ENCODE measurements at regions not wholly inside any gene's neighbourhood (a gene's known extent, or its start where the extent isn't known, plus 50 kb on each side); places are given as distances from the start of the nearest gene placed in this dataset.

DNA sequence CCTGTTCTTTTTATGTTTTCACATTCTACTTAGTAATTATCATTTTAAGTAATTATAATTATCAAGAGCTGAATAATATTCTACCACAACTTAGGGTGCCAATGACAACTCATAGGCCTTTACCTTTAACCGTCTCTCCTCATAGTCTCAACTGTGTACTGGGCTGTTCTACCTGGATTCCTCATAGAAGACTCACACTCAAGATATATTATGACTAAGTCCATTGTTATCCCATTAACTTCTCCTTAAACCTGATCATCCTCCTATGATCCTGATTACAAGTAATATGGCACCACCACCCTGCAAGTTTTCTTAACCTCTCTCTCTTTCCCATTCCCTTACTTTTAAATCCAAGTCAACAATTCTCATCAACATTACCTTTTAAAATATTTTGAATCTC is 285.9 kb upstream of the VEPH1 start:
- Mint-ChIP-seq H3K9me3 (no peaks in the 10 kb centered on the region), H3K27me3 (ENCODE audit: insufficient read depth, low read depth) (peaks cover 5% of the 10 kb centered on the region), H3K4me1 (peaks cover 6% of the 10 kb centered on the region), H3K36me3 (no peaks in the 10 kb centered on the region), H3K4me3 (no peak overlapping the region), H3K27ac (no peak overlapping the region)
- no peaks in the 10 kb centered on the region for H3F3A ChIP-seq (ENCODE audit: low read depth)
- H3K36me3 ChIP-seq = no peaks in the 10 kb centered on the region
- no peak overlapping the region for H3K4me3 ChIP-seq
- no peak overlapping the region for H3K4me2 ChIP-seq
- H3K4me1 ChIP-seq = no peaks in the 10 kb centered on the region
- H3K9me3 ChIP-seq (ENCODE audit: low read depth) = no peaks in the 10 kb centered on the region
- H3K79me2 ChIP-seq (ENCODE audit: low read depth) = no peaks in the 10 kb centered on the region
- H3K27me3 ChIP-seq = no peaks in the 10 kb centered on the region
- no peak overlapping the region for H2AFZ ChIP-seq (replicated peaks)
- H4K20me1 ChIP-seq (ENCODE audit: low read depth) = no peaks in the 10 kb centered on the region
- no peak overlapping the region for H3K9ac ChIP-seq
- no peak for TF ChIP-seq EZH2 (IDR thresholded peaks at IDR 0.05)
- H3K27ac ChIP-seq = no peak overlapping the region
- no peak for DNase-seq (ENCODE audit: low spot score)

DNA sequence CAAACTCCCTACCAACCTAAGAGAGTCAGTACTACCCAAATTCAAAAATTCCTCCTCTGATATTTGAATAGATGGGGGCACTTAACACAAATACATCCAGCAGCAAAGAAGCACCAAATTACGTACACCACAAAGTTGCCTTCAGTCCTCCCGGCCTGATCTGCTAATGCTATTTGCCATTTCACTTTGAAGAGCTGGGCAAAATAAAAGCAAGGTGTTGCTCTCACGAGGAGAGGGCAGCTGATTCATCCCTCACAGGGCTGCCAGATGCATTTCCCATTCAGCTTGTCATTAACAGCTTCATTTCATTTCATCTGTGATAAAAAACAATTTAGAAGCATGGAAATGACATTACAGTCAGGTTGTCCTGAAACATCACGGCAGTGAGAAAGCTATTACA is 283.4 kb upstream of the VEPH1 start:
- H4K20me1 ChIP-seq (ENCODE audit: low read depth) = no peaks in the 10 kb centered on the region
- H3K79me2 ChIP-seq (ENCODE audit: low read depth) = no peaks in the 10 kb centered on the region
- TF ChIP-seq EZH2 (IDR thresholded peaks at IDR 0.05) = no peak
- no peak for TF ChIP-seq EZH2phosphoT487 (IDR thresholded peaks at IDR 0.05)
- TF ChIP-seq, protein P1, sequence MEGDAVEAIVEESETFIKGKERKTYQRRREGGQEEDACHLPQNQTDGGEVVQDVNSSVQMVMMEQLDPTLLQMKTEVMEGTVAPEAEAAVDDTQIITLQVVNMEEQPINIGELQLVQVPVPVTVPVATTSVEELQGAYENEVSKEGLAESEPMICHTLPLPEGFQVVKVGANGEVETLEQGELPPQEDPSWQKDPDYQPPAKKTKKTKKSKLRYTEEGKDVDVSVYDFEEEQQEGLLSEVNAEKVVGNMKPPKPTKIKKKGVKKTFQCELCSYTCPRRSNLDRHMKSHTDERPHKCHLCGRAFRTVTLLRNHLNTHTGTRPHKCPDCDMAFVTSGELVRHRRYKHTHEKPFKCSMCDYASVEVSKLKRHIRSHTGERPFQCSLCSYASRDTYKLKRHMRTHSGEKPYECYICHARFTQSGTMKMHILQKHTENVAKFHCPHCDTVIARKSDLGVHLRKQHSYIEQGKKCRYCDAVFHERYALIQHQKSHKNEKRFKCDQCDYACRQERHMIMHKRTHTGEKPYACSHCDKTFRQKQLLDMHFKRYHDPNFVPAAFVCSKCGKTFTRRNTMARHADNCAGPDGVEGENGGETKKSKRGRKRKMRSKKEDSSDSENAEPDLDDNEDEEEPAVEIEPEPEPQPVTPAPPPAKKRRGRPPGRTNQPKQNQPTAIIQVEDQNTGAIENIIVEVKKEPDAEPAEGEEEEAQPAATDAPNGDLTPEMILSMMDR (IDR thresholded peaks at IDR 0.05) = no peak
- H3K27ac ChIP-seq = no peak overlapping the region
- H3K4me3 ChIP-seq = no peak overlapping the region
- no peak overlapping the region for H3K4me2 ChIP-seq
- no peak overlapping the region for H3K9ac ChIP-seq
- Mint-ChIP-seq H3K4me1 (peaks cover 6% of the 10 kb centered on the region), H3K4me3 (no peak overlapping the region), H3K36me3 (no peaks in the 10 kb centered on the region), H3K27me3 (ENCODE audit: insufficient read depth, low read depth) (peaks cover 5% of the 10 kb centered on the region), H3K27ac (no peak overlapping the region), H3K9me3 (peaks cover 2% of the 10 kb centered on the region)
- no peaks in the 10 kb centered on the region for H3F3A ChIP-seq (ENCODE audit: low read depth)
- H2AFZ ChIP-seq (replicated peaks) = no peak overlapping the region
- no peaks in the 10 kb centered on the region for H3K9me3 ChIP-seq (ENCODE audit: low read depth)
- no peaks in the 10 kb centered on the region for H3K36me3 ChIP-seq
- no peaks in the 10 kb centered on the region for H3K4me1 ChIP-seq
- no peak for DNase-seq (ENCODE audit: low spot score)
- no peaks in the 10 kb centered on the region for H3K27me3 ChIP-seq

DNA sequence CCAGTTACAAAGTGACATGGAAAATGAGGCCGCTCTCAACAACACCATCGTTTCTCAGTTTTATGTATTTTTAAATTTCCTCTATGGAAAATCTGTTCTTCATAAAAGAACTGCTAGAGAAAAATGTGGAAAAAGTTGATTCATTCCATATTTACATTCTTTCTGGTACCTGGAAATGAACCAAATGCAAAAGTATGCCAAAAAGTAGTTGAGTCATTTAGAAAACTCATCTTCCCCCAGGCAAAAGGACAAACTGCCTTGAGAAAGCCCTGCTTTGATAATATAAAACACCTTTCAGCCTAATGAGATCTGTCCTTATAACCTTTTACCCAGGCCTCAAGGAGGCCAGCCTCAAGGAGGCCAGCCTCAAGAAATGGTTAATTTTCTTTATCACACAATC is 283.0 kb upstream of the VEPH1 start:
- Mint-ChIP-seq H3K4me3 (no peak overlapping the region), H3K36me3 (no peaks in the 10 kb centered on the region), H3K9me3 (peaks cover 2% of the 10 kb centered on the region), H3K4me1 (peaks cover 6% of the 10 kb centered on the region), H3K27me3 (ENCODE audit: insufficient read depth, low read depth) (peaks cover 5% of the 10 kb centered on the region), H3K27ac (no peak overlapping the region)
- Histone ChIP-seq H3F3A (ENCODE audit: low read depth) (no peaks in the 10 kb centered on the region), H3K4me1 (no peaks in the 10 kb centered on the region), H3K9me3 (ENCODE audit: low read depth) (no peaks in the 10 kb centered on the region), H3K27me3 (no peaks in the 10 kb centered on the region), H2AFZ (replicated peaks) (no peak overlapping the region), H3K4me3 (no peak overlapping the region), H3K4me2 (no peak overlapping the region), H3K36me3 (no peaks in the 10 kb centered on the region), H4K20me1 (ENCODE audit: low read depth) (no peaks in the 10 kb centered on the region), H3K79me2 (ENCODE audit: low read depth) (no peaks in the 10 kb centered on the region), H3K27ac (no peak overlapping the region), H3K9ac (no peak overlapping the region)
- DNase-seq (ENCODE audit: low spot score) = no peak
- TF ChIP-seq EZH2 (IDR thresholded peaks at IDR 0.05) (no peak), EZH2phosphoT487 (IDR thresholded peaks at IDR 0.05) (no peak)
- TF ChIP-seq, protein P1 (IDR thresholded peaks at IDR 0.05) = no peak

DNA sequence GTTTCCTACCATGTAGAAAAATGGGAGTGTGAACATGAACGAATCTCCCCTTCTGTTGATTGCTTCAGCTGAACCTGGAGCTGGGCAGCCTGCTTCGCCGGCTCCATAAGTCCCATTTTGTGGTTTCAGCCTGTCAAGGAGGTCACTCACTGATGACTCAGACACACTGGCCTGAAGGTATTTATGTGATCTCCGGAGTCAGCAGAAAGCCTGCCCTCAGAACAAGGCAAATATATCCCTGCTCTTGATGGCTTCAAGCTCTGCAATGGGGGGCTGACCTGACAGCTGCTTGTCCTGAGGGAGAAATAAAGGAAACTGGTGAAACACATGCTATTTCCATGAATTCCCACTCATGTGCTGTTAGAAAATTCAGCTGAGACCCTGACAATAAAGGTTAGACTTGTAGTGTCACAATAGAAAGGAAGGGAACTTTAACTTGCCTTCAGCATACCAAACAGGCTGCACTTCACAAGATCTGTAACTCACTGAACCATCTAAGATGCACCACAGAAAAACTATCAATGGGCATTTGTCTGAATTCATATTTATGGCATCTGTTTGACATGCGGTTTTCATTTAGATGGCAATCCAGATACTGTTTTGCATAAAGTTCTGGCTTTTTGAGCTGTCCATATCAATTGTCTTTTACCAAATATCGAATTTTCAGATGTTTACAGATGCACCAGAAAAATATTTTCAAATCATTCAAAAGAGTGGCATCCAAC is 282.0 kb upstream of the VEPH1 start:
- no peak overlapping the region for H3K27ac ChIP-seq
- DNase-seq (ENCODE audit: low spot score) = no peak
- H2AFZ ChIP-seq (replicated peaks) = no peak overlapping the region

More for the DNA sequence above, 282.0 kb upstream of the VEPH1 start:
- H3K79me2 ChIP-seq (ENCODE audit: low read depth) = no peaks in the 10 kb centered on the region
- Mint-ChIP-seq H3K36me3 (no peaks in the 10 kb centered on the region), H3K4me3 (no peak overlapping the region), H3K27me3 (ENCODE audit: insufficient read depth, low read depth) (peaks cover 5% of the 10 kb centered on the region), H3K27ac (no peak overlapping the region), H3K4me1 (peaks cover 6% of the 10 kb centered on the region), H3K9me3 (peaks cover 2% of the 10 kb centered on the region)
- H3K4me2 ChIP-seq = no peak overlapping the region
- H3K4me1 ChIP-seq = no peaks in the 10 kb centered on the region
- H3F3A ChIP-seq (ENCODE audit: low read depth) = no peaks in the 10 kb centered on the region
- TF ChIP-seq EZH2 (IDR thresholded peaks at IDR 0.05) = no peak
- no peak for TF ChIP-seq EZH2phosphoT487 (IDR thresholded peaks at IDR 0.05)
- TF ChIP-seq, protein P1 (IDR thresholded peaks at IDR 0.05) = no peak
- H3K27me3 ChIP-seq = no peaks in the 10 kb centered on the region
- H3K9me3 ChIP-seq (ENCODE audit: low read depth) = no peaks in the 10 kb centered on the region
- H3K4me3 ChIP-seq = no peak overlapping the region
- no peaks in the 10 kb centered on the region for H4K20me1 ChIP-seq (ENCODE audit: low read depth)
- H3K36me3 ChIP-seq = no peaks in the 10 kb centered on the region
- H3K9ac ChIP-seq = no peak overlapping the region

All from neural progenitor cell (in vitro differentiated cells).